Testis (tissue), 2 donors: ENCODE measurements at regions not wholly inside any gene's neighbourhood (a gene's known extent, or its start where the extent isn't known, plus 50 kb on each side); places are given as distances from the start of the nearest gene placed in this dataset.

Experiments
- DNase-seq: peaks from one replicate; pipeline ENCODE4 v3.0.0-alpha.2; 2019
- H3K27ac ChIP-seq, 2 donors: fragments of 200-600 bp; sonication (generic); one replicate each; pipeline ENCODE4 v1.5.1; 2019
- H3K27me3 ChIP-seq: fragments of 200-600 bp; sonication (generic); one replicate; pipeline ENCODE4 v1.5.1; 2019
- H3K36me3 ChIP-seq: fragments of 200-600 bp; sonication (generic); one replicate; pipeline ENCODE4 v1.5.1; 2017; ENCODE audit warnings: low read depth; ENCODE audit errors: missing control alignments
- H3K4me1 ChIP-seq: fragments of 200-600 bp; sonication (generic); one replicate; pipeline ENCODE4 v1.5.1; 2019
- H3K4me3 ChIP-seq, 2 donors: fragments of 200-600 bp; sonication (generic); one replicate each; pipeline ENCODE4 v1.5.1; 2017 to 2019
- H3K9me3 ChIP-seq: fragments of 200-600 bp; sonication (generic); one replicate; pipeline ENCODE4 v1.5.1; 2017
- CTCF ChIP-seq, 3 experiments: fragments of 450-650 bp in 2 of 3; fragments of 200-600 bp in 1 of 3; sonication (generic) in 1 of 3; IDR thresholded peaks; one replicate each; pipeline ENCODE4 v1.5.1; 2016 to 2019; ENCODE audit warnings: antibody characterized with exemption in 3 of 3, mild to moderate bottlenecking in 2 of 3, moderate library complexity in 1 of 3
- POLR2A ChIP-seq: fragments of 450-650 bp; IDR thresholded peaks from one replicate; pipeline ENCODE4 v1.6.1; 2017; ENCODE audit warnings: antibody characterized with exemption, mild to moderate bottlenecking, moderate library complexity
- WGBS, 2 donors: methylation state at CpG; one replicate each; pipeline ENCODE4 v1.1.5; 2018; 5-methylcytosine and 5-hydroxymethylcytosine counted together
- intact Hi-C: fragments of 100-400 bp; cut with DNase I; formaldehyde crosslinking; loops from one replicate; pipeline ENCODE4 v1.15.1; 2023; ENCODE audit warnings: low total_unique reads

- Histone ChIP-seq H3K9me3 (no peaks in the 10 kb centered on the region), H3K4me3 (no peak overlapping the region), H3K27me3 (no peaks in the 10 kb centered on the region), H3K27ac (no peak overlapping the region), H3K36me3 (no peaks in the 10 kb centered on the region), H3K4me1 (no peaks in the 10 kb centered on the region)
- intact Hi-C loops, result no loop called here
- no peak for DNase-seq
- 77 to 81% methylated on average over 4 of the region's 4 CpGs for WGBS, 2 donors
- TF ChIP-seq POLR2A (no peak), CTCF (IDR thresholded peaks at IDR 0.05) (no peak)
Observed at GRCh38 chr11:43119275-43119970, 192.4 kb upstream of the API5 start.

- Histone ChIP-seq H3K4me1 (no peaks in the 10 kb centered on the region), H3K9me3 (no peaks in the 10 kb centered on the region), H3K4me3 (no peak overlapping the region), H3K27me3 (no peaks in the 10 kb centered on the region), H3K36me3 (no peaks in the 10 kb centered on the region), H3K27ac (no peak overlapping the region)
- intact Hi-C loops, result no loop called here
- TF ChIP-seq CTCF (IDR thresholded peaks at IDR 0.05) (no peak), POLR2A (no peak)
- DNase-seq, result no peak
- 81 to 87% methylated on average over 3 of the region's 3 CpGs for WGBS, 2 donors
Observed at GRCh38 chr11:43122546-43122945, 189.2 kb upstream of the API5 start.

- Histone ChIP-seq H3K4me3 (no peak overlapping the region), H3K4me1 (no peaks in the 10 kb centered on the region), H3K27me3 (no peaks in the 10 kb centered on the region), H3K36me3 (no peaks in the 10 kb centered on the region), H3K9me3 (no peaks in the 10 kb centered on the region), H3K27ac (no peak overlapping the region)
- WGBS, 2 donors, result 72 to 77% methylated on average over 1 of the region's 1 CpG
- intact Hi-C loops, result no loop called here
- no peak for DNase-seq
- TF ChIP-seq POLR2A, result no peak
- no peak for TF ChIP-seq CTCF (IDR thresholded peaks at IDR 0.05)
Observed at GRCh38 chr11:43123443-43123842, 188.4 kb upstream of the API5 start.

- no peaks in the 10 kb centered on the region for H3K27me3 ChIP-seq
- intact Hi-C loops, result no loop called here
- no peak overlapping the region for H3K27ac ChIP-seq
- no peaks in the 10 kb centered on the region for H3K4me1 ChIP-seq
- no peak overlapping the region for H3K4me3 ChIP-seq
- no peaks in the 10 kb centered on the region for H3K36me3 ChIP-seq
- WGBS, 2 donors, result 72 to 73% methylated on average over 2 to 3 of the region's 3 CpGs
- no peak for DNase-seq
- no peak for TF ChIP-seq POLR2A
- TF ChIP-seq CTCF (IDR thresholded peaks at IDR 0.05), result no peak
- H3K9me3 ChIP-seq, result no peaks in the 10 kb centered on the region
Observed at GRCh38 chr11:43124272-43124935, 187.4 kb upstream of the API5 start.

- intact Hi-C loops, result no loop called here
- TF ChIP-seq CTCF (IDR thresholded peaks at IDR 0.05), result no peak
- no peak for TF ChIP-seq POLR2A
- Histone ChIP-seq H3K4me3 (no peak overlapping the region), H3K27me3 (no peaks in the 10 kb centered on the region), H3K27ac (no peak overlapping the region), H3K9me3 (no peaks in the 10 kb centered on the region), H3K36me3 (no peaks in the 10 kb centered on the region), H3K4me1 (no peaks in the 10 kb centered on the region)
- no peak for DNase-seq
- 92 to 97% methylated on average over 2 of the region's 2 CpGs for WGBS, 2 donors
Observed at GRCh38 chr11:43129329-43129728, 182.5 kb upstream of the API5 start.
